Epithelial cell of esophagus (primary cell): ENCODE measurements at regions not wholly inside any gene's neighbourhood (a gene's known extent, or its start where the extent isn't known, plus 50 kb on each side); places are given as distances from the start of the nearest gene placed in this dataset.

ENCODE experiments used
- DNase-seq: peaks from one replicate; pipeline ENCODE4 v3.0.0; 2010; ENCODE audit warnings: low read depth
- H3K4me3 ChIP-seq: 2 replicates; pipeline ENCODE4 v1.5.1; 2011; ENCODE audit warnings: mild to moderate bottlenecking, low read length, control low read depth
- CTCF ChIP-seq: IDR thresholded peaks from 2 replicates; pipeline ENCODE4 v1.5.1; 2011; ENCODE audit warnings: low read depth, mild to moderate bottlenecking, low read length, control low read depth, inconsistent platforms; ENCODE audit not compliant: insufficient read depth; ENCODE audit errors: missing control alignments

- DNase-seq, result peak; percentile 99
- no peak for TF ChIP-seq CTCF
- H3K4me3 ChIP-seq, result no peak overlapping the region
Measured at GRCh38 chr5:14035859-14036503, 91.5 kb upstream of the DNAH5 start.

DNA sequence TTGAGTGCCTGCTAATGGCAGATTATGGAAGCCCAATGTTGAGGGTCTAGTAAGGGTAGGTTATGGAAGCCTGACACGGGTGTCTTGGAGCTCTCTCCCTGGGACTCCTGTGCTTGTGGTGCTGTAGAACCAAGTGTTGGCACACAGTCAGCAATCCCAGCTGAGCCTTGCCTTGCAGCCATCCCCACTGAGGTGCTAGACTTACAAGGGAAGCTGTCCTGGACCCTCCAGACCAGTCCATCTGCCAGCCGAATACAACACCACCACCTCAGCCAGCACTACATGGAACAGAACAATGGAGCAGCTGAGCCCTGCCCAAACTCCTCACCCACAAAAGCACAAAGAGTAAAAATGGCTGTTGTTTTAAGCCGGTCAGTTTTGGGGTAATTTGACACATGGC, 90.5 kb upstream of the DNAH5 start:
- H3K4me3 ChIP-seq, result no peak overlapping the region
- no peak for DNase-seq
- TF ChIP-seq CTCF, result no peak

GRCh38 chr5:14032918-14033317, 88.4 kb upstream of the DNAH5 start:
- peak; percentile 43 for DNase-seq
- H3K4me3 ChIP-seq, result no peak overlapping the region
- TF ChIP-seq CTCF, result no peak

GRCh38 chr5:14028938-14029584, 84.6 kb upstream of the DNAH5 start:
- peak; percentile 26 for DNase-seq
- TF ChIP-seq CTCF, result no peak
- H3K4me3 ChIP-seq, result no peak overlapping the region

DNA sequence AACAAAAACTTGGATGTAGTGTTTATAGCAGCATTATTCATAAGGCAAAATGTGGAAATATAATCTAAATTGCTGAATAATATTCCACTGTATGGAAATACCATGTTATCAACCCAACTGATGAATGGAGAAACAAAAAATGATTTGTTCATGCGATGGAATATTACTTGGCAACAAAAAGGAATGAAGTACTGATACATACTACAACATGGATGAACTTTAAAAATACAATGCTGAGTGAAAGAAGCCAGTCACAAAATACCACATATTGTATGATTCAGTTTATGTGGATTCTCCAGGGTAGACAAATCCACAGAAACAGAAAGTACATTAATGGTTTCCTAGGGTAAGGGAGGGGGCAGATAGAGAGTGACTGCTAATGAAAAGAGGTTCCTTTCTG, 83.7 kb upstream of the DNAH5 start:
- no peak for TF ChIP-seq CTCF
- DNase-seq, result no peak
- H3K4me3 ChIP-seq, result no peak overlapping the region

DNA sequence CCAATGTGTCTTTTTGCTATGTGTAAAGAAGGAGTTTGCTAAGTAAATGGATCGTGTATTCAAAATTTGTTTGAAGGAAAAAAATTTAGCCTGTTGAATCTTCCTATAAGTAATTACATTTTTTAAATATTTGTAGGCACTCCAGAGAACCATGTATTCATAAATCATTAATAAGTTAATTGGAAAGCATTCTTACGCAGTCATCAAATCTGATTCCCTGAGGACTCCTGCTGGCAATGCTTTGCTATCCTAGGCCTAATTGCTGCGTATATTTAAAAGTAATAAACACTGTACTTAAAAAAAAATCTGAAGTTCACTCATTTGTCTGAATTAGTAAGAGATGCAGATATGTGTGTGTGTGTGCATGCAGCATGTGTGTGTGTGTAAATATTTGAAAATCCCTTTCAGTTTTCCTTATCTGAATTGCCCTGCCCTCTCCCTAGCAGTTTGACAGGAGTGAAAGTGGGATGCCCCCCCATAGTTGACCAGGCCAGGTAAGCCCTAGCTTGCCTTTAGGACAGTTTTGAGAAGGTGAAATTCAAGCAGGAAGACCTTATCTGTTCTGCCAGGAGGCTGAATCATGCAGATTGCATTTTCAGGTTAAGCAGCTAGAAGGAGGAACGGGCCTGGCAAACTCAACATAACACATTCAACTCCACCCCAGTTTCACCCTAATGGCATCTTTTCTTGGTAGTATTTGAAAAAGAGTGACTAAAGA, 81.2 kb upstream of the DNAH5 start:
- no peak overlapping the region for H3K4me3 ChIP-seq
- TF ChIP-seq CTCF, result no peak
- DNase-seq, result peak; percentile 61
